ENCODE measurements at regions not wholly inside any gene's neighbourhood (a gene's known extent, or its start where the extent isn't known, plus 50 kb on each side); places are given as distances from the start of the nearest gene placed in this dataset.
"Not testable (repeated sequence)": the region's sequence is repeated elsewhere in the genome, so short reads cannot be mapped to it uniquely, and the experiment has no call there.

GRCh38 chr1:146641534-146641933, 296.6 kb upstream of the NBPF12 start:
- H3K36me3 ChIP-seq; H3K27ac ChIP-seq; H3K9me3 ChIP-seq; H3K4me3 ChIP-seq (ENCODE audit: low read depth in 1 of 2, low read length in 1 of 2); H3K27me3 ChIP-seq; H3K4me1 ChIP-seq (ENCODE audit: control insufficient read depth in 1 of 2, insufficient read depth in 1 of 2, low read depth in 1 of 2, low read length in 1 of 2): not testable (repeated sequence)

- H3K27me3 ChIP-seq; H3K27ac ChIP-seq; H3K9me3 ChIP-seq; H3K36me3 ChIP-seq; H3K4me3 ChIP-seq (ENCODE audit: low read depth in 1 of 2, low read length in 1 of 2); H3K4me1 ChIP-seq (ENCODE audit: control insufficient read depth in 1 of 2, insufficient read depth in 1 of 2, low read depth in 1 of 2, low read length in 1 of 2): not testable (repeated sequence)
Measured at GRCh38 chr1:146640671-146641070, 297.5 kb upstream of the NBPF12 start.

- H3K27ac ChIP-seq; H3K4me1 ChIP-seq (ENCODE audit: control insufficient read depth in 1 of 2, insufficient read depth in 1 of 2, low read depth in 1 of 2, low read length in 1 of 2); H3K36me3 ChIP-seq; H3K4me3 ChIP-seq (ENCODE audit: low read depth in 1 of 2, low read length in 1 of 2); H3K27me3 ChIP-seq; H3K9me3 ChIP-seq: not testable (repeated sequence)
Measured at GRCh38 chr1:146630302-146630701, 307.8 kb upstream of the NBPF12 start.

GRCh38 chr1:146618582-146618981, 319.5 kb upstream of the NBPF12 start:
- not testable (repeated sequence) for H3K4me1 ChIP-seq (ENCODE audit: control insufficient read depth in 1 of 2, insufficient read depth in 1 of 2, low read depth in 1 of 2, low read length in 1 of 2); H3K36me3 ChIP-seq; H3K27me3 ChIP-seq; H3K9me3 ChIP-seq; H3K4me3 ChIP-seq (ENCODE audit: low read depth in 1 of 2, low read length in 1 of 2); H3K27ac ChIP-seq

- H3K4me3 ChIP-seq (ENCODE audit: low read depth in 1 of 2, low read length in 1 of 2); H3K4me1 ChIP-seq (ENCODE audit: control insufficient read depth in 1 of 2, insufficient read depth in 1 of 2, low read depth in 1 of 2, low read length in 1 of 2); H3K27ac ChIP-seq; H3K36me3 ChIP-seq; H3K27me3 ChIP-seq; H3K9me3 ChIP-seq: not testable (repeated sequence)
Measured at GRCh38 chr1:146604681-146605080, 333.4 kb upstream of the NBPF12 start.

- not testable (repeated sequence) for H3K27ac ChIP-seq; H3K36me3 ChIP-seq; H3K9me3 ChIP-seq; H3K4me1 ChIP-seq (ENCODE audit: control insufficient read depth in 1 of 2, insufficient read depth in 1 of 2, low read depth in 1 of 2, low read length in 1 of 2); H3K4me3 ChIP-seq (ENCODE audit: low read depth in 1 of 2, low read length in 1 of 2); H3K27me3 ChIP-seq
Measured at GRCh38 chr1:146600720-146601307, 337.3 kb upstream of the NBPF12 start.

- H3K4me1 ChIP-seq (ENCODE audit: control insufficient read depth in 1 of 2, insufficient read depth in 1 of 2, low read depth in 1 of 2, low read length in 1 of 2); H3K27me3 ChIP-seq; H3K4me3 ChIP-seq (ENCODE audit: low read depth in 1 of 2, low read length in 1 of 2); H3K9me3 ChIP-seq; H3K36me3 ChIP-seq; H3K27ac ChIP-seq: not testable (repeated sequence)
Measured at GRCh38 chr1:146599906-146600305, 338.2 kb upstream of the NBPF12 start.

- H3K27me3 ChIP-seq; H3K36me3 ChIP-seq; H3K9me3 ChIP-seq; H3K4me1 ChIP-seq (ENCODE audit: control insufficient read depth in 1 of 2, insufficient read depth in 1 of 2, low read depth in 1 of 2, low read length in 1 of 2); H3K27ac ChIP-seq; H3K4me3 ChIP-seq (ENCODE audit: low read depth in 1 of 2, low read length in 1 of 2): not testable (repeated sequence)
Measured at GRCh38 chr1:146581229-146581628, 352.4 kb upstream of the NOTCH2NLA start.

- not testable (repeated sequence) for H3K4me3 ChIP-seq (ENCODE audit: low read depth in 1 of 2, low read length in 1 of 2); H3K9me3 ChIP-seq; H3K27me3 ChIP-seq; H3K36me3 ChIP-seq; H3K4me1 ChIP-seq (ENCODE audit: control insufficient read depth in 1 of 2, insufficient read depth in 1 of 2, low read depth in 1 of 2, low read length in 1 of 2); H3K27ac ChIP-seq
Measured at GRCh38 chr1:146567541-146567940, 338.7 kb upstream of the NOTCH2NLA start.

- H3K27ac ChIP-seq; H3K4me3 ChIP-seq (ENCODE audit: low read depth in 1 of 2, low read length in 1 of 2); H3K27me3 ChIP-seq; H3K36me3 ChIP-seq; H3K4me1 ChIP-seq (ENCODE audit: control insufficient read depth in 1 of 2, insufficient read depth in 1 of 2, low read depth in 1 of 2, low read length in 1 of 2); H3K9me3 ChIP-seq: not testable (repeated sequence)
Measured at GRCh38 chr1:146558032-146558431, 329.2 kb upstream of the NOTCH2NLA start.

- H3K4me3 ChIP-seq (ENCODE audit: low read depth in 1 of 2, low read length in 1 of 2); H3K9me3 ChIP-seq; H3K4me1 ChIP-seq (ENCODE audit: control insufficient read depth in 1 of 2, insufficient read depth in 1 of 2, low read depth in 1 of 2, low read length in 1 of 2); H3K27me3 ChIP-seq; H3K27ac ChIP-seq; H3K36me3 ChIP-seq: not testable (repeated sequence)
Measured at GRCh38 chr1:146556405-146556804, 327.6 kb upstream of the NOTCH2NLA start.

GRCh38 chr1:146552414-146552813, 323.6 kb upstream of the NOTCH2NLA start:
- H3K27me3 ChIP-seq; H3K4me1 ChIP-seq (ENCODE audit: control insufficient read depth in 1 of 2, insufficient read depth in 1 of 2, low read depth in 1 of 2, low read length in 1 of 2); H3K9me3 ChIP-seq; H3K27ac ChIP-seq; H3K36me3 ChIP-seq; H3K4me3 ChIP-seq (ENCODE audit: low read depth in 1 of 2, low read length in 1 of 2): not testable (repeated sequence)

- H3K9me3 ChIP-seq; H3K27ac ChIP-seq; H3K27me3 ChIP-seq; H3K36me3 ChIP-seq; H3K4me1 ChIP-seq (ENCODE audit: control insufficient read depth in 1 of 2, insufficient read depth in 1 of 2, low read depth in 1 of 2, low read length in 1 of 2); H3K4me3 ChIP-seq (ENCODE audit: low read depth in 1 of 2, low read length in 1 of 2): not testable (repeated sequence)
Measured at GRCh38 chr1:146548684-146549083, 319.9 kb upstream of the NOTCH2NLA start.

- not testable (repeated sequence) for H3K36me3 ChIP-seq; H3K27me3 ChIP-seq; H3K27ac ChIP-seq; H3K4me1 ChIP-seq (ENCODE audit: control insufficient read depth in 1 of 2, insufficient read depth in 1 of 2, low read depth in 1 of 2, low read length in 1 of 2); H3K4me3 ChIP-seq (ENCODE audit: low read depth in 1 of 2, low read length in 1 of 2); H3K9me3 ChIP-seq
Measured at GRCh38 chr1:146546189-146546588, 317.4 kb upstream of the NOTCH2NLA start.

All from neutrophil (primary cell).